ENCODE measurements at regions not wholly inside any gene's neighbourhood (a gene's known extent, or its start where the extent isn't known, plus 50 kb on each side); places are given as distances from the start of the nearest gene placed in this dataset.

- no peaks in the 10 kb centered on the region for H3K79me2 ChIP-seq (ENCODE audit: low read length)
- H4K20me1 ChIP-seq (ENCODE audit: insufficient read depth, low read length): no peaks in the 10 kb centered on the region
- no peak overlapping the region for H3K9ac ChIP-seq (ENCODE audit: low read length)
- no peak for DNase-seq
- H3K4me2 ChIP-seq (ENCODE audit: low read depth, low read length): no peak overlapping the region
- H3K9me2 ChIP-seq (replicated peaks; ENCODE audit: insufficient read depth, low read length): no peaks in the 10 kb centered on the region
- TF ChIP-seq CTCF (IDR thresholded peaks at IDR 0.05; ENCODE audit: low read length) (no peak), EZH2 (optimal IDR thresholded peaks at IDR 0.05; ENCODE audit: low read depth, low read length) (no peak), EZH2phosphoT487 (IDR thresholded peaks at IDR 0.05; ENCODE audit: low read length) (no peak)
- H3F3A ChIP-seq (ENCODE audit: insufficient read depth, low read length): no peaks in the 10 kb centered on the region
- no peak overlapping the region for H3K27ac ChIP-seq (ENCODE audit: low read length)
- no peak overlapping the region for H3K4me3 ChIP-seq (ENCODE audit: low read length)
- no peaks in the 10 kb centered on the region for H3K27me3 ChIP-seq (replicated peaks; ENCODE audit: insufficient read depth, low read length)
- no peaks in the 10 kb centered on the region for H3K4me1 ChIP-seq (ENCODE audit: low read length)
- no peak overlapping the region for H2AFZ ChIP-seq (ENCODE audit: low read length)
- no peaks in the 10 kb centered on the region for H3K36me3 ChIP-seq (replicated peaks; ENCODE audit: insufficient read depth, low read length)
- H3K9me3 ChIP-seq (replicated peaks; ENCODE audit: insufficient read depth, low read length): no peaks in the 10 kb centered on the region
Observed at GRCh38 chr2:7673853-7674252, 756.6 kb downstream of the RNF144A start.

GRCh38 chr2:7674606-7675005 lies 757.4 kb downstream of the RNF144A start:
- TF ChIP-seq EZH2phosphoT487 (IDR thresholded peaks at IDR 0.05; ENCODE audit: low read length): no peak
- no peak for TF ChIP-seq CTCF (IDR thresholded peaks at IDR 0.05; ENCODE audit: low read length)
- no peak for TF ChIP-seq EZH2 (optimal IDR thresholded peaks at IDR 0.05; ENCODE audit: low read depth, low read length)
- Histone ChIP-seq H3K9ac (ENCODE audit: low read length) (no peak overlapping the region), H3K36me3 (replicated peaks; ENCODE audit: insufficient read depth, low read length) (no peaks in the 10 kb centered on the region), H3K4me3 (ENCODE audit: low read length) (no peak overlapping the region), H3K4me1 (ENCODE audit: low read length) (no peaks in the 10 kb centered on the region), H3F3A (ENCODE audit: insufficient read depth, low read length) (no peaks in the 10 kb centered on the region), H3K79me2 (ENCODE audit: low read length) (no peaks in the 10 kb centered on the region), H3K9me2 (replicated peaks; ENCODE audit: insufficient read depth, low read length) (no peaks in the 10 kb centered on the region), H4K20me1 (ENCODE audit: insufficient read depth, low read length) (no peaks in the 10 kb centered on the region), H3K9me3 (replicated peaks; ENCODE audit: insufficient read depth, low read length) (no peaks in the 10 kb centered on the region), H3K27me3 (replicated peaks; ENCODE audit: insufficient read depth, low read length) (no peaks in the 10 kb centered on the region), H2AFZ (ENCODE audit: low read length) (no peak overlapping the region), H3K4me2 (ENCODE audit: low read depth, low read length) (no peak overlapping the region), H3K27ac (ENCODE audit: low read length) (no peak overlapping the region)
- no peak for DNase-seq

- no peaks in the 10 kb centered on the region for H3K36me3 ChIP-seq (replicated peaks; ENCODE audit: insufficient read depth, low read length)
- H3K9me2 ChIP-seq (replicated peaks; ENCODE audit: insufficient read depth, low read length): no peaks in the 10 kb centered on the region
- no peak overlapping the region for H3K4me3 ChIP-seq (ENCODE audit: low read length)
- H3K4me1 ChIP-seq (ENCODE audit: low read length): no peaks in the 10 kb centered on the region
- H3K79me2 ChIP-seq (ENCODE audit: low read length): no peaks in the 10 kb centered on the region
- H3K27me3 ChIP-seq (replicated peaks; ENCODE audit: insufficient read depth, low read length): no peaks in the 10 kb centered on the region
- H3K4me2 ChIP-seq (ENCODE audit: low read depth, low read length): no peak overlapping the region
- DNase-seq: no peak
- H3K27ac ChIP-seq (ENCODE audit: low read length): no peak overlapping the region
- TF ChIP-seq EZH2 (optimal IDR thresholded peaks at IDR 0.05; ENCODE audit: low read depth, low read length): no peak
- no peak for TF ChIP-seq EZH2phosphoT487 (IDR thresholded peaks at IDR 0.05; ENCODE audit: low read length)
- no peak for TF ChIP-seq CTCF (IDR thresholded peaks at IDR 0.05; ENCODE audit: low read length)
- H3K9me3 ChIP-seq (replicated peaks; ENCODE audit: insufficient read depth, low read length): no peaks in the 10 kb centered on the region
- no peaks in the 10 kb centered on the region for H3F3A ChIP-seq (ENCODE audit: insufficient read depth, low read length)
- H2AFZ ChIP-seq (ENCODE audit: low read length): no peak overlapping the region
- no peaks in the 10 kb centered on the region for H4K20me1 ChIP-seq (ENCODE audit: insufficient read depth, low read length)
- H3K9ac ChIP-seq (ENCODE audit: low read length): no peak overlapping the region
Observed at GRCh38 chr2:7676714-7677113, 759.5 kb downstream of the RNF144A start.
